ENCODE measurements at regions not wholly inside any gene's neighbourhood (a gene's known extent, or its start where the extent isn't known, plus 50 kb on each side); places are given as distances from the start of the nearest gene placed in this dataset.

- no peak for TF ChIP-seq RARB (CRISPR knock-in tag; IDR thresholded peaks at IDR 0.05)
- no peak for TF ChIP-seq ESRRG (CRISPR knock-in tag; IDR thresholded peaks at IDR 0.05)
- TF ChIP-seq ZFP30 (CRISPR knock-in tag; IDR thresholded peaks at IDR 0.05), result no peak
- TF ChIP-seq PATZ1 (CRISPR knock-in tag; IDR thresholded peaks at IDR 0.05; ENCODE audit: borderline replicate concordance), result no peak
- TF ChIP-seq ZNF70 (CRISPR knock-in tag; IDR thresholded peaks at IDR 0.05), result no peak
- no peak for TF ChIP-seq ZFP3 (CRISPR knock-in tag; IDR thresholded peaks at IDR 0.05)
Observed at GRCh38 chr7:32318300-32319011, 171.7 kb downstream of the LSM5 start.
